ENCODE measurements at regions not wholly inside any gene's neighbourhood (a gene's known extent, or its start where the extent isn't known, plus 50 kb on each side); places are given as distances from the start of the nearest gene placed in this dataset.
"Not testable (repeated sequence)": the region's sequence is repeated elsewhere in the genome, so short reads cannot be mapped to it uniquely, and the experiment has no call there.

DNA sequence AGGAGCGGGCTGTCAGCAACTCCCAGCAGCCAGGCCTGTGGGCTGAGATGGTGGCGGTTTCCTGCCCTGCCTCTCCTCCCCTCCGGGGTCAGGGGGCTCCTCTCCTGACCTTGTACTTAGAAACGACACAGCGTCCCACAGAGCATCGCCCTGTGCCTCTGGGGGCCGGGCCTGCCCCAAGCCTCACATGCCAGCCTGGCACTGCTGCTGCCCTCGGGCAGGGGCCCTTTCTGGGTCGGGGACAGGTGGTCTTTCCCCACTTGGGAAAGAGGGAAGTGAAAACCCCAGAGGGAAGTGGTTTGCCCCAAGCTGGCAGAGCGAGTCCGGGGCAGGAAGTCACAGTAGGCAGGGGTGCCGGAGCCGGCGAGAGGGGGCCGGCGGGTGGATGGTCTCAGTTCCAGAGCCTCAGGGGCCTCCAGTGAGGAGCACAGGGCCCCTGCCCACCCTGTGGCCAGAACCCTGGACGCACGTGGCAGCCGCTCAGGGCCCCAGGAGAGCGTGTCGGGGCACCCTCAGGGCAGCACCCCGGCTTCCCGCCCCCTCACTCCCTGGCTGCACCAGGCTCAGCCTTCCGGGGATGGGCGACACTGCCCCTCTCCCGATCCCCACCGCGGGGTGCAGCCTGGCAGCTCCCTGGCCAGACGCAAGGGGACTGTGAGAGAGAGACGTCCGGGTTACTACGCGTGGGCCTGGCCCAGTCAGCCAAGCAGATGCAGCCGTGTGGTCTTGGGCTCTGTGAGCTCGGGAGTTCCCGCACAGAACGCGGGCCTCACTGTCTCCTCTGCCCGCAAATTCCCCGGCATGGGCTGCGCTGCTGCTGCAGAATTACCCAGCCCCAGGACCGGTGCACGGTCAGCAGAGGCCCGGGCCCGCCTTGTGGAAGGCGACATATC, 4382.9 kb upstream of the TPTE start:
- not testable (repeated sequence) for DNase-seq

DNA sequence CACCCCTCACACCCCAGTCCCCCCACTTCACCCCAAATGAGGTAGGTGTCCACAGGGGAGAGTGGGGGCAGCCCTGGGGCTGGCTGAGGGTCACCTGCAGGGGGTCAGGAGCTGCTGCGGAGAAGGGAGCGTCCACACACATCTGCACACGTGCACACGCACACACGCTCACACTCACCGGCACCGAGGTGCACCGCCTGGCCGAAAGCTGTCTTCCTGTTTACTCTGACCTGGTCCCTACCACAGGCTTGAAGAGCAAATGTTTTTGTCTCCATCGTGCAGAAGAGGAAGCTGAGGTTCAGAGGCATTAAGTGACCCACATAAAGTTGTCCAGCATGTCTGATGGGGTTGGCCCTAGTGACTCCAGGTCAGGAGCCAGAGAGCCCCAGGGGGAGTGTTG, 4382.1 kb upstream of the TPTE start:
- not testable (repeated sequence) for DNase-seq

DNA sequence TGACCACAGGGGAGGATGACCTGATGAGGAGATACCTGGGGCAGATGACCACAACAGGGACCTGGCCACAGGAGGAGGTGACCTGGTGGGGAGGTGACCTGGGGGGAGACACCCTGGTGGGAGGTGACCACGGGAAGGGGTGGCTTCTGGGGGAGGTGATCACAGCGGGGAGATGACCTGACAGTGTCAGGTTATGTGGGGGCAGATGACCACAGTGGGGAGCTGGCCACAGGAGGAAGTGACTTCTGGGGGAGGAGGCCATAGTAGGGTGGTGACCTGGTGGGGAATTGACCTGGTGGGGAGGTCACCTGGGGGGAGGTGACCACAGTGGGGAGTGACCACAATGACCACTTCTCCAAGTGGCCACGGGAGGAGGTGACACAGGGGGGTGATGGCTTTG, 4381.5 kb upstream of the TPTE start:
- not testable (repeated sequence) for DNase-seq

DNA sequence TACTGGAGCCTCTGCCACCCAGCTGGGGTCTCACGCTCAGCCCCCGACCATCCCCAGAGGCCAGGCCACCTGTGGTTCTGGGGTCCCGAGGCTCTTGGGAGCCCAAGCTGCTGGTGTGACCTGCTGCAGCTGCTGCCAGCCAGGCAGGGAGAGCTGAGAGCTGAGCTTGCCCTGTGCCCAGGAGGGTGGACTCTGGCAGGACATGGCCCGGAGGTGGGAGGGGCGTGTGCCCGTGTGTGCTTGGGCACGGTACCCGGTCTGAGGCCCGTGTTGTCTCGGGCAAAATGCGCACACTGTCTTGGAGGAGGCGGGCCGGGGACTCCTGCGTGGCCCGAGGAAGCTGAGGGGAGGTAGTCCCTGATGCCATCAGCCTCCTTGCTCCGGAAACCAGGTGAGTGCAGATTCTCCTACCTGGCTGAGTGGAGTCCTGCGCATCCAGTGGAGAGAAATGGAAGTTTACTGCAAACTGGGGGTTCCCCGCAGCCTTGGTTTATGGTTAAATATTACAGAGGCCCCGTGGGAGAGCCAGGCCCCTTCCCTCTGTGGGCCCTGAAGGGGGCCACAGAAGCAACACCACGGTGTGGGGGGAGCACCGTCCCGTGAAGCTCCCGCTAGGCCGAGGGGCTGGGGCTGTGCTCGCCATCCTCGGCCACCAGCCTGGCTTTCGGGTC, 4380.8 kb upstream of the TPTE start:
- DNase-seq: not testable (repeated sequence)

DNA sequence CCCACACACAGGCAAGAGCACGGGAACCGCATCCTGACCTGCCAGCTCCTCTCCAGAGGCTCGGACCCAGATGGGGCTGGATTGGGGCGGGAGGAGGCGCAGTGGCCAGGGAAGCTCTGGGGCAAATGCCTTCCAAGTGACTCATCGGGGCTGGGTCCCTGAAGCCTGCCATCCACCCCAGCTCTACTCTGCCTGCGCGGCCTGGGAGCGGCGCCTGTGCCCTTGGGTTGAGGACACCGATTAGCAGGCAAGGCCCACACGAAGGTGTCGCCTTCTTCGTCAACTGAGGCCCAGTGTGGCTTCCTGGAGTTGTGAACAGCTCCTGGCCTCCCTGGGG, 4380.3 kb upstream of the TPTE start:
- DNase-seq: not testable (repeated sequence)

DNA sequence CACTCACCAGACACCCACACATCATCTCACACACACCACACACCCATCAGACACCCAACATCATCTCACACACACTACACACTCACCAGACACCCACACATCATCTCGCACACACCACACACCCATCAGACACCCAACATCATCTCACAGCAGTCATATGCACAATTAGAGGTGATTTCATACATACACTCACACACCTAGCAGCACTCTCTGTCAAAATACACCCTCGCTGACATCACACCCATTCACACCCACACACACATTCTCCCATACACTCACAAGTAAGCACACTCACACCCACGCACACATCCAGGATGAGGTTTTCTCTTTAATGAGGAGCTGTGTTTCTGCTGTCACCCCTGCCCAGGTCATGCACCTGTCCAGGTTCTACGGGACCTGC, 4368.2 kb upstream of the TPTE start:
- DNase-seq: not testable (repeated sequence)

DNA sequence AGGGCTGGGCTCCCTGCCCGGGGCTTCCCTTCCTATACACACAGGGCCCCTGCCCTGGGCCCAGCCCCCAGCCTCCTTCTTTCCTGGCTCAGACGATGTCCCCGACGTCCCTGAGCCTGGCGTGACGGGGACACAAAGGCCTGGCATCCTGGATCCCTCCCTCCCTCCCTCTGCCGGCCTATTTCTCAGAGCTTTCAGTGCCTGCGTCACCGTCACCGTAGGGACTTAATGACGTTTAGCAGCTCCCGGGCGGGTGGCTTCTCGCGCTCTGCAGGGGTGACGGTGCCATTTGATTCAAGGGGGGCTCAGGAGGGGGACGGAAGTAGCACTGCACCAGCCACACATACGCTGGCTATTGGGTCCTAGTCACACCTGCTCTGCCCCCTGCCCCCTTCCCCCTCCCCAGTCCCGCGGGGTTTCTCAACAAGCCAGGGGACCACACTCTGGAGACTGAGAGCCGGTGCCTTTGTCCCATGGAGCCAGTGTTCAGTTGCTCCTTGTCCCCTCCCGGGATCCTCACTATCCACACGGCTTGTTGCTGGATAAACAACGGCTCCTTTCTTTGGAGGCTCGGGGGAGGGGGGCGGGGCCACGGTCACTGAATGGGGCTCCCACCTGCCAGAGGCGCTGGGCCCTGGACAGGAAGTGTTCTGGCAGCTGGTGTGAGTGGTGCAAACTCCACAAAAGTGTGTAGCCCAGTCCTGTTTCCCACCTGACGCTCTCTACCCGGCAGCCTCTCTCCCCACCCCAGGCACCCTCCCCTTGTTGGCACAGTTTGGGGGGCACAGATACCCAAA, 4366.7 kb upstream of the TPTE start:
- DNase-seq: not testable (repeated sequence)

DNA sequence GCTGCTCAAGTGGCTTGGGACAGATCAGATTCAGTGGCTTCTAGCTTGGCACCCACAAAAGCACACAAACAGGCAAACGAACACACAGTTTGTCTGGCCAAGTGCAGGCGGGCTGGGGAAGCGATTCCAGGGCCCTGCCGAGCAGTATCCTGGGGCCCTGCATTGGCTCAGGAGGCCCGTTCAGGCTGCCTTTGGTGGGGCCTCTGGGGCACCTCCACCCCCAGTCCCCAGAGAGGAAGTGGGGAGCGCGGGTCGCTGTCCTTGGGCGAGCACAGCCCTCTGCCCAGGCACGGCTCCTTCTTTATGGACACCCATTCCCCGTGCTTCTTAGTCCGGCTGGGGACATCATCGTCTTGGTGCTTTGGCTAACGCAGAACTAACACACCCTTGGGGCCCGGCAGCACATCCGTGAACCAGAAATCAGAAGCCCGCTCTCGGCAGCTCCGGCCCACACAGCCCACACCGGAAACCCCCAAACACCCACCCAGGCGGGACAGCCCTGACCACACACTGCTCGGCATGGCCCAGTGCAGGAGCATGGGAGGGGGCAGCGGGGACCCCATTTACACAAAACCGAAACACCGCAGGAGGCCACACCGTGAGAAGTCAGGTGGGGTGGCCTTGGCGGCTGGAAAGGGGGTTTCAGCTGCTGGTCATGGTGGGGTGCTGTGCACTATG, 4364.5 kb upstream of the TPTE start:
- DNase-seq: not testable (repeated sequence)

DNA sequence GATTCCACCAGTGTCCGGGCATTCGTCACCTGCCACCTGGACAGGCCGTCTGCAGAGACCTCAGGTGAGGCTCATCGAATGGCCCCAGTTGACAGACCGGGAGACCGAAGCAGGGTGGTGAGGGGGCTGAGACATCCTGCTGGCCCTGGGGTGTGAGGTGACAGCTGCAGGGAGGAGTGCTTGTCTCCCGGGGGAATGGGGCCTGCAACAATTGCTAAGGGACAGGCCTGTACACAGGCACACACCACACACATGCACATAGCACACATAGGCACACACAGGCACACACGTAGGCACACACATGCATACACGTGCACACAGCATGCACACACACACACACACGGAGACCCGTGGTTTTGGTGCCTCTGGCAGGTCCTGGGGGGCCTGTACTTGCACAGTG, 4363.9 kb upstream of the TPTE start:
- DNase-seq: not testable (repeated sequence)

DNA sequence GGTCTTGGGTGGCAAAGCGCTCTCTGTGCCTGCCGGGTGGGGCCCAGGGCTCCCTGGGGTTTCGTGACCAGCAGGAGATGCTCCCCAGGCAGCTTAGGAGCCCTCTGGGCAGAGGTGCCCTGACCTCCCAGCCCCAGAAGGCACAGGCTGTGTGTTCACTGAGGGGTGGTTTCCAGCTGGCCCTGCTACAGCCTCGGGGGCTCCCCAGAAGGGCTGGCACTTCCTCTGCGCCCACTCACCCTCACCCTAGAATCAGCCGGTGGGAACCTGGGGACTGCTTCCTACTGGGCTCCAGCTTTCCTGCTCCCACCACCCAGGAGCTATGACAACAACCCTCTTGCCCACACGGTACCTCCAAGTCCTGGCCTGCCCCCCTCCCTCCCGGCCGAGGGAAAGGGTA, 4363.2 kb upstream of the TPTE start:
- DNase-seq: not testable (repeated sequence)
